Peyer's patch (tissue), 4 donors: ENCODE measurements at regions not wholly inside any gene's neighbourhood (a gene's known extent, or its start where the extent isn't known, plus 50 kb on each side); places are given as distances from the start of the nearest gene placed in this dataset.

ENCODE experiments used
- POLR2A ChIP-seq, 2 donors: fragments of 450-650 bp; IDR thresholded peaks; one replicate each; pipeline ENCODE4 v1.5.1; 2017; ENCODE audit warnings: antibody characterized with exemption in 2 of 2, mild to moderate bottlenecking in 2 of 2, moderate library complexity in 2 of 2
- TF ChIP-seq, protein P1 (sequence below), 6 experiments: fragments of 450-650 bp in 4 of 6; fragments of 200-600 bp in 2 of 6; sonication (generic) in 1 of 6; IDR thresholded peaks; one replicate each; pipeline ENCODE4 v1.5.1; 2017 to 2019; ENCODE audit warnings: antibody characterized with exemption in 6 of 6, mild to moderate bottlenecking in 3 of 6, moderate library complexity in 1 of 6

DNA sequence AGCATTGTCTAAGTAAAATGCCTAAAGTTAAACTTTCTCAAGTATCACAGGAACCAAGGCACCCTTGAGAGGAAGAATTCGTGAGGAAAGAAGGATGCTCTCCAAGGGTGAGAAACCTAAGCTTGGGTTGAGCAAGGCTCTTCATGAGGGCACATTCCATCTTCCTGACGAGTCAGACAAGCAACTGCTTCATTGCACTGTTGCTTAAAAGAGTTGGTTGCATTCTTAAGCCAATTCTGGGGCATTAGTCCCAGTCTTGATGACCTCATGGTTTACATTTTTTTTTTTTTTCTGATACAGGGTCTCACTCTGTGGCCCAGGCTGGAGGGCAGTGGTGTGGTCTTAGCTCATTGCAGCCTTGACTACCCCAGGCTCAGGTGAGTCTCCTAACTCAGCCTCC lies 237.5 kb downstream of the ACTR3 start:
- TF ChIP-seq, protein P1, sequence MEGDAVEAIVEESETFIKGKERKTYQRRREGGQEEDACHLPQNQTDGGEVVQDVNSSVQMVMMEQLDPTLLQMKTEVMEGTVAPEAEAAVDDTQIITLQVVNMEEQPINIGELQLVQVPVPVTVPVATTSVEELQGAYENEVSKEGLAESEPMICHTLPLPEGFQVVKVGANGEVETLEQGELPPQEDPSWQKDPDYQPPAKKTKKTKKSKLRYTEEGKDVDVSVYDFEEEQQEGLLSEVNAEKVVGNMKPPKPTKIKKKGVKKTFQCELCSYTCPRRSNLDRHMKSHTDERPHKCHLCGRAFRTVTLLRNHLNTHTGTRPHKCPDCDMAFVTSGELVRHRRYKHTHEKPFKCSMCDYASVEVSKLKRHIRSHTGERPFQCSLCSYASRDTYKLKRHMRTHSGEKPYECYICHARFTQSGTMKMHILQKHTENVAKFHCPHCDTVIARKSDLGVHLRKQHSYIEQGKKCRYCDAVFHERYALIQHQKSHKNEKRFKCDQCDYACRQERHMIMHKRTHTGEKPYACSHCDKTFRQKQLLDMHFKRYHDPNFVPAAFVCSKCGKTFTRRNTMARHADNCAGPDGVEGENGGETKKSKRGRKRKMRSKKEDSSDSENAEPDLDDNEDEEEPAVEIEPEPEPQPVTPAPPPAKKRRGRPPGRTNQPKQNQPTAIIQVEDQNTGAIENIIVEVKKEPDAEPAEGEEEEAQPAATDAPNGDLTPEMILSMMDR (IDR thresholded peaks at IDR 0.05), result no peak
- TF ChIP-seq POLR2A (IDR thresholded peaks at IDR 0.05), result no peak
